Retinal pigment epithelial cell (primary cell): ENCODE measurements at regions not wholly inside any gene's neighbourhood (a gene's known extent, or its start where the extent isn't known, plus 50 kb on each side); places are given as distances from the start of the nearest gene placed in this dataset.
"Not testable (repeated sequence)": the region's sequence is repeated elsewhere in the genome, so short reads cannot be mapped to it uniquely, and the experiment has no call there.

ENCODE experiments used
- DNase-seq: peaks from one replicate; pipeline ENCODE4 v3.0.0-alpha.2; 2010; ENCODE audit warnings: low read depth
- H3K4me3 ChIP-seq: 2 replicates; pipeline ENCODE4 v1.5.1; 2011; ENCODE audit warnings: mild to moderate bottlenecking, low read length, control low read depth, moderate library complexity
- CTCF ChIP-seq: conservative IDR thresholded peaks from 2 replicates; pipeline ENCODE4 v1.5.1; 2011; ENCODE audit warnings: low read depth, low read length, control low read depth, inconsistent platforms

DNA sequence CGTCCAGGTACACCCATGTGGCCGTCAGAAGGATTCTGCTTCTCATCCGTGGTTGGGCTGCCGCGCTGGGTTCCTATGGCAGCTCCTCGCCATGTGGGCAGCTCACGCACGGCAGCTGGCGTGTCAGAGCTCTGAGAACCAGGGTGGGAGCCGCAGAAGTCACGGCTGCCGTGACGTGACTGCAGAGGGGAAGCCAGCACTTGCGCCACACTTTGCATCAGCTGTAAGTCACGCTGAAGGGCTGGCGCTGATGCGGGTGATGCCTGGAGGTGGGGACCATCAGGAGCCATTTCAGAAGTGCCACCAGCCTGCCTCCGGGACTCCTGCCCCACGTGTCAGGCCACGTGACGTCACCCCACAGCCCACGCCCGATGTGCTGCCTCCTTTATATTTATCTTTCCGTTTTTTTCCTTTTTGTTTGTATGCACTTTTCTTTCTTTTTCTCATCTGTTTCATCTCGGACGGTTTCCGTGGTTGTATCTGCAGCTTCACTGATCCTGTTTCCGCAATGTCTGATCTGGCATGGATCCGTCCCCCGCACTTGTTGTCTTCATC lies 133.2 kb downstream of the IGLL1 start:
- no peak for TF ChIP-seq CTCF
- DNase-seq: no peak
- no peak overlapping the region for H3K4me3 ChIP-seq

- not testable (repeated sequence) for H3K4me3 ChIP-seq, DNase-seq
These were observed 133.9 kb downstream of the IGLL1 start for GRCh38 chr22:23446194-23446593.

- not testable (repeated sequence) for DNase-seq
These were observed 136.2 kb downstream of the IGLL1 start for GRCh38 chr22:23443905-23444304.

GRCh38 chr22:23439581-23439980 lies 140.5 kb downstream of the IGLL1 start:
- not testable (repeated sequence) for DNase-seq, H3K4me3 ChIP-seq

More at GRCh38 chr22:23443905-23444304, 136.2 kb downstream of the IGLL1 start:
- H3K4me3 ChIP-seq: not testable (repeated sequence)

DNA sequence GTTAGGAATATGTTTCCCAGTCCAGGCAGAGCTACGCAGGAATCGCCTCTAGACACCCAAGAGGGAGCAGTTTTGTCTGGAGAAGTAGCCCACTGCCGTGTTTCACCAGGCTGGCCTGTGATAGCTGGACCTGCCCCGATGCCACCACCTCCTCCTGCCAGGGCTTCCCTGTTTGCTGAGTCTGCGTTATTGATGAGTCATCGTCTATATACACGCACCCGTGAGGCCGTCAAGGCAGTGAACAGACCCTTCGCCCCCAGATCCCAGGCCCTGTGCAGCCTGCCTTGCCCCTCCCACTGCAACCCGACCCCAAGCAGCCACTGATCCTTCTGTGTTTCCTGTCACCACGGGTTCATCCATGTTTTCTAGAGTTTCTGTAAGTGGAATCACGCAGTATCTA lies 141.9 kb downstream of the IGLL1 start:
- DNase-seq: no peak
- TF ChIP-seq CTCF: no peak
- H3K4me3 ChIP-seq: no peak overlapping the region

GRCh38 chr22:23437779-23438178 lies 142.3 kb downstream of the IGLL1 start:
- H3K4me3 ChIP-seq: no peak overlapping the region
- DNase-seq: no peak
- no peak for TF ChIP-seq CTCF

DNA sequence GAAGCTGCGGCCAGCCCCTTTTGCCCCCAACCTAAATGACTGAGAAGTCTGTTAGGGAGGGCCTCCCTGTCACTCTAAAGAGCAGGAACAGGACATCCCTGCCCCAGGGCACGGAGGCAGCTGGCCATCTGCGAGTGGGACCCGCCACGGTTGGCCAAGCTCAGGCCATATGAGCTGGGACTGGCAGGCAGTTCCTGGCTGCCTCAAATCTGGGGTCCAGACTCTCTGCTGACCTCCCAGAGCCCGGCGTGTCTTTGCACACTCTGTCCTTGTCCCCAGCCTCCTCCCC lies 143.0 kb downstream of the IGLL1 start:
- not testable (repeated sequence) for H3K4me3 ChIP-seq, DNase-seq

- DNase-seq, H3K4me3 ChIP-seq: not testable (repeated sequence)
These were observed 143.6 kb downstream of the IGLL1 start for GRCh38 chr22:23436354-23437106.

- DNase-seq: not testable (repeated sequence)
These were observed 144.9 kb downstream of the IGLL1 start for GRCh38 chr22:23435186-23435585.

GRCh38 chr22:23434198-23434830 lies 145.8 kb downstream of the IGLL1 start:
- not testable (repeated sequence) for DNase-seq, H3K4me3 ChIP-seq

More at GRCh38 chr22:23435186-23435585, 144.9 kb downstream of the IGLL1 start:
- not testable (repeated sequence) for H3K4me3 ChIP-seq
